WTC11 (cell line): ENCODE measurements at regions not wholly inside any gene's neighbourhood (a gene's known extent, or its start where the extent isn't known, plus 50 kb on each side); places are given as distances from the start of the nearest gene placed in this dataset.

ENCODE experiments used
- ATAC-seq: fragments of 200-7000 bp; cut with Tn5 transposase; 2 replicates; pipeline ENCODE4 v1.10.0; 2021; ENCODE audit warnings: mild to moderate bottlenecking, moderate library complexity
- CTCF ChIA-PET: fragments of 300-600 bp; sonication (Branson Sonifier 250); formaldehyde crosslinking; loops from one replicate; lab custom pipeline; 2021; ENCODE audit warnings: antibody characterized with exemption; lab: Charles Lee
- POLR2A ChIA-PET: fragments of 350-600 bp; sonication (Branson Sonifier 250); formaldehyde crosslinking; loops from one replicate; lab custom pipeline; 2021; ENCODE audit warnings: antibody characterized with exemption; lab: Charles Lee
- DNase-seq: peaks from one replicate; pipeline ENCODE4 v3.0.0; 2021; ENCODE audit warnings: low spot score
- H3K27ac Mint-ChIP-seq: 2 replicates; pipeline ENCODE4 v1.8.0; 2021; ENCODE audit warnings: mixed read lengths
- H3K27me3 Mint-ChIP-seq: 2 replicates; pipeline ENCODE4 v1.8.0; 2021; ENCODE audit warnings: low read depth, mild to moderate bottlenecking, moderate library complexity, mixed read lengths
- H3K36me3 Mint-ChIP-seq: 2 replicates; pipeline ENCODE4 v1.8.0; 2021; ENCODE audit warnings: mixed read lengths
- H3K4me1 Mint-ChIP-seq: 2 replicates; pipeline ENCODE4 v1.8.0; 2022; ENCODE audit warnings: mixed read lengths
- H3K4me3 Mint-ChIP-seq: 2 replicates; pipeline ENCODE4 v1.8.0; 2021; ENCODE audit warnings: mild to moderate bottlenecking, moderate library complexity, mixed read lengths
- H3K9me3 Mint-ChIP-seq: 2 replicates; pipeline ENCODE4 v1.8.0; 2021; ENCODE audit warnings: mixed read lengths
- CREB1 ChIP-seq: sonication (generic); formaldehyde crosslinking; IDR thresholded peaks from 2 replicates; pipeline ENCODE4 v1.8.0; 2023; ENCODE audit warnings: mild to moderate bottlenecking, missing genetic modification reagents
- CREM ChIP-seq: sonication (generic); formaldehyde crosslinking; IDR thresholded peaks from 2 replicates; pipeline ENCODE4 v1.8.1; 2022; ENCODE audit warnings: mild to moderate bottlenecking, missing genetic modification reagents, moderate library complexity
- GRHL2 ChIP-seq: fragments of 250-450 bp; sonication (Bioruptor Pico); IDR thresholded peaks from 2 replicates; pipeline ENCODE4 v1.8.0; 2022; ENCODE audit warnings: mild to moderate bottlenecking, moderate library complexity; ENCODE audit not compliant: insufficient replicate concordance, severe bottlenecking
- PRRX2 ChIP-seq: fragments of 250-450 bp; sonication (Bioruptor Pico); IDR thresholded peaks from 2 replicates; pipeline ENCODE4 v1.8.0; 2021; ENCODE audit warnings: mild to moderate bottlenecking
- SMAD4 ChIP-seq: sonication (generic); formaldehyde crosslinking; IDR thresholded peaks from 2 replicates; pipeline ENCODE4 v1.8.0; 2022; ENCODE audit warnings: mild to moderate bottlenecking, missing genetic modification reagents
- TEAD1 ChIP-seq: sonication (generic); formaldehyde crosslinking; IDR thresholded peaks from 2 replicates; pipeline ENCODE4 v1.8.0; 2022; ENCODE audit warnings: mild to moderate bottlenecking, missing genetic modification reagents
- TF ChIP-seq, protein P1 (sequence below): sonication (generic); formaldehyde crosslinking; IDR thresholded peaks from 2 replicates; pipeline ENCODE4 v1.8.0; 2023; ENCODE audit warnings: missing genetic modification reagents
- TF ChIP-seq, protein P2 (sequence below): sonication (generic); formaldehyde crosslinking; IDR thresholded peaks from 2 replicates; pipeline ENCODE4 v1.8.0; 2022; ENCODE audit warnings: mild to moderate bottlenecking, missing genetic modification reagents
- TF ChIP-seq, protein P3 (sequence below): sonication (generic); formaldehyde crosslinking; IDR thresholded peaks from 2 replicates; pipeline ENCODE4 v1.8.0; 2022; ENCODE audit warnings: mild to moderate bottlenecking, missing genetic modification reagents
- TF ChIP-seq, protein P4 (sequence below): sonication (generic); formaldehyde crosslinking; IDR thresholded peaks from 2 replicates; pipeline ENCODE4 v1.8.1; 2022; ENCODE audit warnings: low read depth, mild to moderate bottlenecking, moderate library complexity, missing genetic modification reagents, borderline replicate concordance
- TF ChIP-seq, protein P5 (sequence below): sonication (generic); formaldehyde crosslinking; IDR thresholded peaks from 2 replicates; pipeline ENCODE4 v1.8.0; 2022; ENCODE audit warnings: mild to moderate bottlenecking, missing genetic modification reagents
- TF ChIP-seq, protein P6 (sequence below): sonication (generic); formaldehyde crosslinking; IDR thresholded peaks from 2 replicates; pipeline ENCODE4 v1.8.0; 2023; ENCODE audit warnings: mild to moderate bottlenecking, missing genetic modification reagents
- TF ChIP-seq, protein P7 (sequence below): fragments of 250-450 bp; sonication (Bioruptor Pico); IDR thresholded peaks from 2 replicates; pipeline ENCODE4 v1.9.0; 2021; ENCODE audit warnings: mild to moderate bottlenecking
- TF ChIP-seq, protein P8 (sequence below): fragments of 250-450 bp; sonication (Bioruptor Pico); IDR thresholded peaks from 2 replicates; pipeline ENCODE4 v1.8.0; 2021; ENCODE audit warnings: mild to moderate bottlenecking
- TF ChIP-seq, protein P9 (sequence below): fragments of 250-450 bp; sonication (Bioruptor Pico); IDR thresholded peaks from 2 replicates; pipeline ENCODE4 v1.9.0; 2021; ENCODE audit warnings: mild to moderate bottlenecking, borderline replicate concordance
- TF ChIP-seq, protein P10 (sequence below): sonication (generic); formaldehyde crosslinking; IDR thresholded peaks from 2 replicates; pipeline ENCODE4 v1.8.1; 2023; ENCODE audit warnings: mild to moderate bottlenecking, missing genetic modification reagents, borderline replicate concordance

DNA sequence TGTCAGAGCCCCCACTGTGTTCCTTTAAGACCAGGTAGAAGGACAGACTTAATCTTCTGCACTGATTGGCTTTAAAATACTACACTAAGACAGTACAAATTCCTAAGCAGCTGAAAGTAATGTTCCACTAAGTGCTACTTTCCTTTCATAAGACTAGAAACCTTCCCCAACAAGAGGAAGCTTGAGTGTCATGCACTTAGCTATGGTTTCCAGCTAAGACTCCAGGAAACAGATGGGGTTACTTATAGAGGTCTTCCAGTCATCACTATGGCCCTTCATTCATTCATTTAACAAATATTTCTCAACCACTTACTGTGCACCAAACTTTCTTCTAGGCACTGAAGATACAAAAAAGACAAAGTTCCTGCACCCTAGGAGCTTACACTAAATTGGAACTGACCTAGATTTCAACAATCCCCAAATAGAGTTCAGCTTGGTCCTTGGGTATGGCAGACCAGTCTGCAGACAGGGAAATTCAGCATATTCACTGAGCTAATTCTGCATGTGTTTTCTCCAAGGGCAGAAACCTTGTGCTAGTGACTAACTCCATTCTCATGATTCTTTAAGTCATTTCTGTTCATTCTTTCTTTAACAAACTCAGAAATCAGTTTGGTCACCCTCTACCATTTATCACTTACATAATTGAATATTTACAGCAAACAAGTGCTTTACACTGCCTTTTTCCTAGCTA, 178.4 kb upstream of the MTNR1B start:
- Mint-ChIP-seq H3K9me3 (peaks cover 5% of the 10 kb centered on the region; the same call in 1 of the 2 replicates), H3K4me3 (no peak overlapping the region), H3K4me1 (peaks cover 44% of the 10 kb centered on the region), H3K36me3 (peaks cover 22% of the 10 kb centered on the region), H3K27me3 (no peaks in the 10 kb centered on the region), H3K27ac (no peak overlapping the region)
- TF ChIP-seq, protein P1, sequence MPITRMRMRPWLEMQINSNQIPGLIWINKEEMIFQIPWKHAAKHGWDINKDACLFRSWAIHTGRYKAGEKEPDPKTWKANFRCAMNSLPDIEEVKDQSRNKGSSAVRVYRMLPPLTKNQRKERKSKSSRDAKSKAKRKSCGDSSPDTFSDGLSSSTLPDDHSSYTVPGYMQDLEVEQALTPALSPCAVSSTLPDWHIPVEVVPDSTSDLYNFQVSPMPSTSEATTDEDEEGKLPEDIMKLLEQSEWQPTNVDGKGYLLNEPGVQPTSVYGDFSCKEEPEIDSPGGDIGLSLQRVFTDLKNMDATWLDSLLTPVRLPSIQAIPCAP = no peak
- TF ChIP-seq SMAD4 (CRISPR knock-in tag) (no peak), GRHL2 (CRISPR knock-in tag) (no peak), CREM (no peak), CREB1 (CRISPR knock-in tag) (no peak)
- TF ChIP-seq, protein P2, sequence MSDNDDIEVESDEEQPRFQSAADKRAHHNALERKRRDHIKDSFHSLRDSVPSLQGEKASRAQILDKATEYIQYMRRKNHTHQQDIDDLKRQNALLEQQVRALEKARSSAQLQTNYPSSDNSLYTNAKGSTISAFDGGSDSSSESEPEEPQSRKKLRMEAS = no peak
- TF ChIP-seq, protein P3, sequence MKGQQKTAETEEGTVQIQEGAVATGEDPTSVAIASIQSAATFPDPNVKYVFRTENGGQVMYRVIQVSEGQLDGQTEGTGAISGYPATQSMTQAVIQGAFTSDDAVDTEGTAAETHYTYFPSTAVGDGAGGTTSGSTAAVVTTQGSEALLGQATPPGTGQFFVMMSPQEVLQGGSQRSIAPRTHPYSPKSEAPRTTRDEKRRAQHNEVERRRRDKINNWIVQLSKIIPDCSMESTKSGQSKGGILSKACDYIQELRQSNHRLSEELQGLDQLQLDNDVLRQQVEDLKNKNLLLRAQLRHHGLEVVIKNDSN = no peak
- TF ChIP-seq, protein P4, sequence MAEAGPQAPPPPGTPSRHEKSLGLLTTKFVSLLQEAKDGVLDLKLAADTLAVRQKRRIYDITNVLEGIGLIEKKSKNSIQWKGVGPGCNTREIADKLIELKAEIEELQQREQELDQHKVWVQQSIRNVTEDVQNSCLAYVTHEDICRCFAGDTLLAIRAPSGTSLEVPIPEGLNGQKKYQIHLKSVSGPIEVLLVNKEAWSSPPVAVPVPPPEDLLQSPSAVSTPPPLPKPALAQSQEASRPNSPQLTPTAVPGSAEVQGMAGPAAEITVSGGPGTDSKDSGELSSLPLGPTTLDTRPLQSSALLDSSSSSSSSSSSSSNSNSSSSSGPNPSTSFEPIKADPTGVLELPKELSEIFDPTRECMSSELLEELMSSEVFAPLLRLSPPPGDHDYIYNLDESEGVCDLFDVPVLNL = no peak
- TF ChIP-seq, protein P5, sequence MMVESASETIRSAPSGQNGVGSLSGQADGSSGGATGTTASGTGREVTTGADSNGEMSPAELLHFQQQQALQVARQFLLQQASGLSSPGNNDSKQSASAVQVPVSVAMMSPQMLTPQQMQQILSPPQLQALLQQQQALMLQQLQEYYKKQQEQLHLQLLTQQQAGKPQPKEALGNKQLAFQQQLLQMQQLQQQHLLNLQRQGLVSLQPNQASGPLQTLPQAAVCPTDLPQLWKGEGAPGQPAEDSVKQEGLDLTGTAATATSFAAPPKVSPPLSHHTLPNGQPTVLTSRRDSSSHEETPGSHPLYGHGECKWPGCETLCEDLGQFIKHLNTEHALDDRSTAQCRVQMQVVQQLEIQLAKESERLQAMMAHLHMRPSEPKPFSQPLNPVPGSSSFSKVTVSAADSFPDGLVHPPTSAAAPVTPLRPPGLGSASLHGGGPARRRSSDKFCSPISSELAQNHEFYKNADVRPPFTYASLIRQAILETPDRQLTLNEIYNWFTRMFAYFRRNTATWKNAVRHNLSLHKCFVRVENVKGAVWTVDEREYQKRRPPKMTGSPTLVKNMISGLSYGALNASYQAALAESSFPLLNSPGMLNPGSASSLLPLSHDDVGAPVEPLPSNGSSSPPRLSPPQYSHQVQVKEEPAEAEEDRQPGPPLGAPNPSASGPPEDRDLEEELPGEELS (CRISPR knock-in tag) = no peak
- TF ChIP-seq, protein P6, sequence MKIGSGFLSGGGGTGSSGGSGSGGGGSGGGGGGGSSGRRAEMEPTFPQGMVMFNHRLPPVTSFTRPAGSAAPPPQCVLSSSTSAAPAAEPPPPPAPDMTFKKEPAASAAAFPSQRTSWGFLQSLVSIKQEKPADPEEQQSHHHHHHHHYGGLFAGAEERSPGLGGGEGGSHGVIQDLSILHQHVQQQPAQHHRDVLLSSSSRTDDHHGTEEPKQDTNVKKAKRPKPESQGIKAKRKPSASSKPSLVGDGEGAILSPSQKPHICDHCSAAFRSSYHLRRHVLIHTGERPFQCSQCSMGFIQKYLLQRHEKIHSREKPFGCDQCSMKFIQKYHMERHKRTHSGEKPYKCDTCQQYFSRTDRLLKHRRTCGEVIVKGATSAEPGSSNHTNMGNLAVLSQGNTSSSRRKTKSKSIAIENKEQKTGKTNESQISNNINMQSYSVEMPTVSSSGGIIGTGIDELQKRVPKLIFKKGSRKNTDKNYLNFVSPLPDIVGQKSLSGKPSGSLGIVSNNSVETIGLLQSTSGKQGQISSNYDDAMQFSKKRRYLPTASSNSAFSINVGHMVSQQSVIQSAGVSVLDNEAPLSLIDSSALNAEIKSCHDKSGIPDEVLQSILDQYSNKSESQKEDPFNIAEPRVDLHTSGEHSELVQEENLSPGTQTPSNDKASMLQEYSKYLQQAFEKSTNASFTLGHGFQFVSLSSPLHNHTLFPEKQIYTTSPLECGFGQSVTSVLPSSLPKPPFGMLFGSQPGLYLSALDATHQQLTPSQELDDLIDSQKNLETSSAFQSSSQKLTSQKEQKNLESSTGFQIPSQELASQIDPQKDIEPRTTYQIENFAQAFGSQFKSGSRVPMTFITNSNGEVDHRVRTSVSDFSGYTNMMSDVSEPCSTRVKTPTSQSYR (CRISPR knock-in tag) = no peak
- ATAC-seq = no peak
- DNase-seq = no peak
- POLR2A ChIA-PET = no interaction called here
- CTCF ChIA-PET = no interaction called here

DNA sequence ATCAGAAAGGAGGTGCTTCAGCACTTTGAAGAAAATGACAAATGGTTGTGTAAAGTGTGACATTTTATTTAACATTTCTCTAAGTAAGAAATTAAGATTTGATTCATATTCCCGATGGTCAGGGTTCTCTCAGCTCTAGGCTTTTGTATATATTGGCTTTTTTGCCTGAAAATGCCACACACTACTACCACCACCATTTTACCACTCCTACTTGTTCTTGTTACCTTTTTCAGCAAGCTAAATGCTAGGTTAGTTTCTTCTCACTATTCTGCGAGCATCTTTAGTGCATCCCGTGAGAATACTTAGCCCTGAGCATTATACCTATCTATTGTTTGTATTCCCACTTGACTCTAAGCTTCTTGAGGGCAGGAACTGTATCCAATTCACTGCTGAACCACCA, 177.6 kb upstream of the MTNR1B start:
- H3K27me3 Mint-ChIP-seq = no peaks in the 10 kb centered on the region
- H3K36me3 Mint-ChIP-seq = peaks cover 22% of the 10 kb centered on the region
- ChIA-PET POLR2A (no interaction called here), CTCF (no interaction called here)
- H3K4me1 Mint-ChIP-seq = peaks cover 43% of the 10 kb centered on the region
- no peak overlapping the region for H3K27ac Mint-ChIP-seq
- no peak for ATAC-seq
- no peak for DNase-seq
- peaks cover 5% of the 10 kb centered on the region; the same call in 1 of the 2 replicates for H3K9me3 Mint-ChIP-seq
- H3K4me3 Mint-ChIP-seq = no peak overlapping the region
- TF ChIP-seq TEAD1 (CRISPR knock-in tag) = no peak
- TF ChIP-seq, protein P7, sequence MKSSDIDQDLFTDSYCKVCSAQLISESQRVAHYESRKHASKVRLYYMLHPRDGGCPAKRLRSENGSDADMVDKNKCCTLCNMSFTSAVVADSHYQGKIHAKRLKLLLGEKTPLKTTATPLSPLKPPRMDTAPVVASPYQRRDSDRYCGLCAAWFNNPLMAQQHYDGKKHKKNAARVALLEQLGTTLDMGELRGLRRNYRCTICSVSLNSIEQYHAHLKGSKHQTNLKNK = no peak
- TF ChIP-seq, protein P8, sequence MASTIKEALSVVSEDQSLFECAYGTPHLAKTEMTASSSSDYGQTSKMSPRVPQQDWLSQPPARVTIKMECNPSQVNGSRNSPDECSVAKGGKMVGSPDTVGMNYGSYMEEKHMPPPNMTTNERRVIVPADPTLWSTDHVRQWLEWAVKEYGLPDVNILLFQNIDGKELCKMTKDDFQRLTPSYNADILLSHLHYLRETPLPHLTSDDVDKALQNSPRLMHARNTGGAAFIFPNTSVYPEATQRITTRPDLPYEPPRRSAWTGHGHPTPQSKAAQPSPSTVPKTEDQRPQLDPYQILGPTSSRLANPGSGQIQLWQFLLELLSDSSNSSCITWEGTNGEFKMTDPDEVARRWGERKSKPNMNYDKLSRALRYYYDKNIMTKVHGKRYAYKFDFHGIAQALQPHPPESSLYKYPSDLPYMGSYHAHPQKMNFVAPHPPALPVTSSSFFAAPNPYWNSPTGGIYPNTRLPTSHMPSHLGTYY (CRISPR knock-in tag) = no peak
- no peak for TF ChIP-seq PRRX2 (CRISPR knock-in tag)
- TF ChIP-seq, protein P9, sequence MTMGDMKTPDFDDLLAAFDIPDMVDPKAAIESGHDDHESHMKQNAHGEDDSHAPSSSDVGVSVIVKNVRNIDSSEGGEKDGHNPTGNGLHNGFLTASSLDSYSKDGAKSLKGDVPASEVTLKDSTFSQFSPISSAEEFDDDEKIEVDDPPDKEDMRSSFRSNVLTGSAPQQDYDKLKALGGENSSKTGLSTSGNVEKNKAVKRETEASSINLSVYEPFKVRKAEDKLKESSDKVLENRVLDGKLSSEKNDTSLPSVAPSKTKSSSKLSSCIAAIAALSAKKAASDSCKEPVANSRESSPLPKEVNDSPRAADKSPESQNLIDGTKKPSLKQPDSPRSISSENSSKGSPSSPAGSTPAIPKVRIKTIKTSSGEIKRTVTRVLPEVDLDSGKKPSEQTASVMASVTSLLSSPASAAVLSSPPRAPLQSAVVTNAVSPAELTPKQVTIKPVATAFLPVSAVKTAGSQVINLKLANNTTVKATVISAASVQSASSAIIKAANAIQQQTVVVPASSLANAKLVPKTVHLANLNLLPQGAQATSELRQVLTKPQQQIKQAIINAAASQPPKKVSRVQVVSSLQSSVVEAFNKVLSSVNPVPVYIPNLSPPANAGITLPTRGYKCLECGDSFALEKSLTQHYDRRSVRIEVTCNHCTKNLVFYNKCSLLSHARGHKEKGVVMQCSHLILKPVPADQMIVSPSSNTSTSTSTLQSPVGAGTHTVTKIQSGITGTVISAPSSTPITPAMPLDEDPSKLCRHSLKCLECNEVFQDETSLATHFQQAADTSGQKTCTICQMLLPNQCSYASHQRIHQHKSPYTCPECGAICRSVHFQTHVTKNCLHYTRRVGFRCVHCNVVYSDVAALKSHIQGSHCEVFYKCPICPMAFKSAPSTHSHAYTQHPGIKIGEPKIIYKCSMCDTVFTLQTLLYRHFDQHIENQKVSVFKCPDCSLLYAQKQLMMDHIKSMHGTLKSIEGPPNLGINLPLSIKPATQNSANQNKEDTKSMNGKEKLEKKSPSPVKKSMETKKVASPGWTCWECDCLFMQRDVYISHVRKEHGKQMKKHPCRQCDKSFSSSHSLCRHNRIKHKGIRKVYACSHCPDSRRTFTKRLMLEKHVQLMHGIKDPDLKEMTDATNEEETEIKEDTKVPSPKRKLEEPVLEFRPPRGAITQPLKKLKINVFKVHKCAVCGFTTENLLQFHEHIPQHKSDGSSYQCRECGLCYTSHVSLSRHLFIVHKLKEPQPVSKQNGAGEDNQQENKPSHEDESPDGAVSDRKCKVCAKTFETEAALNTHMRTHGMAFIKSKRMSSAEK = no peak
- TF ChIP-seq, protein P10, sequence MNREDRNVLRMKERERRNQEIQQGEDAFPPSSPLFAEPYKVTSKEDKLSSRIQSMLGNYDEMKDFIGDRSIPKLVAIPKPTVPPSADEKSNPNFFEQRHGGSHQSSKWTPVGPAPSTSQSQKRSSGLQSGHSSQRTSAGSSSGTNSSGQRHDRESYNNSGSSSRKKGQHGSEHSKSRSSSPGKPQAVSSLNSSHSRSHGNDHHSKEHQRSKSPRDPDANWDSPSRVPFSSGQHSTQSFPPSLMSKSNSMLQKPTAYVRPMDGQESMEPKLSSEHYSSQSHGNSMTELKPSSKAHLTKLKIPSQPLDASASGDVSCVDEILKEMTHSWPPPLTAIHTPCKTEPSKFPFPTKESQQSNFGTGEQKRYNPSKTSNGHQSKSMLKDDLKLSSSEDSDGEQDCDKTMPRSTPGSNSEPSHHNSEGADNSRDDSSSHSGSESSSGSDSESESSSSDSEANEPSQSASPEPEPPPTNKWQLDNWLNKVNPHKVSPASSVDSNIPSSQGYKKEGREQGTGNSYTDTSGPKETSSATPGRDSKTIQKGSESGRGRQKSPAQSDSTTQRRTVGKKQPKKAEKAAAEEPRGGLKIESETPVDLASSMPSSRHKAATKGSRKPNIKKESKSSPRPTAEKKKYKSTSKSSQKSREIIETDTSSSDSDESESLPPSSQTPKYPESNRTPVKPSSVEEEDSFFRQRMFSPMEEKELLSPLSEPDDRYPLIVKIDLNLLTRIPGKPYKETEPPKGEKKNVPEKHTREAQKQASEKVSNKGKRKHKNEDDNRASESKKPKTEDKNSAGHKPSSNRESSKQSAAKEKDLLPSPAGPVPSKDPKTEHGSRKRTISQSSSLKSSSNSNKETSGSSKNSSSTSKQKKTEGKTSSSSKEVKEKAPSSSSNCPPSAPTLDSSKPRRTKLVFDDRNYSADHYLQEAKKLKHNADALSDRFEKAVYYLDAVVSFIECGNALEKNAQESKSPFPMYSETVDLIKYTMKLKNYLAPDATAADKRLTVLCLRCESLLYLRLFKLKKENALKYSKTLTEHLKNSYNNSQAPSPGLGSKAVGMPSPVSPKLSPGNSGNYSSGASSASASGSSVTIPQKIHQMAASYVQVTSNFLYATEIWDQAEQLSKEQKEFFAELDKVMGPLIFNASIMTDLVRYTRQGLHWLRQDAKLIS (CRISPR knock-in tag) = no peak
